ENCODE measurements at regions not wholly inside any gene's neighbourhood (a gene's known extent, or its start where the extent isn't known, plus 50 kb on each side); places are given as distances from the start of the nearest gene placed in this dataset.

- H3K36me3 ChIP-seq (replicated peaks in 1 of 2; ENCODE audit: control extremely low read depth in 1 of 2, control insufficient read depth in 1 of 2, extremely low read depth in 1 of 2, insufficient read depth in 2 of 2, low read length in 1 of 2), result no peaks in the 10 kb centered on the region
- no peak for ATAC-seq (ENCODE audit: low read depth)
- intact Hi-C loops (cut with micrococcal nuclease), result no loop called here
- no peak overlapping the region for H3K9ac ChIP-seq (ENCODE audit: low read length)
- Mint-ChIP-seq H3K27ac (no peak overlapping the region), H3K9me3 (ENCODE audit: insufficient read depth) (no peaks in the 10 kb centered on the region), H3K4me3 (no peak overlapping the region), H3K27me3 (no peaks in the 10 kb centered on the region), H3K4me1 (peaks cover 10% of the 10 kb centered on the region)
- H3K79me2 ChIP-seq (ENCODE audit: control insufficient read depth, insufficient read depth, low read length), result no peaks in the 10 kb centered on the region
- H4K20me1 ChIP-seq (ENCODE audit: control insufficient read depth, insufficient read depth, low read length, poor library complexity, severe bottlenecking), result no peaks in the 10 kb centered on the region
- H2AFZ ChIP-seq (ENCODE audit: insufficient read depth, low read depth, low read length, poor library complexity, severe bottlenecking), result no peak overlapping the region
- no peak for DNase-seq
- WGBS (ENCODE audit: insufficient coverage), result no CpG with 5 or more reads among the region's 2 CpGs
- H3K27ac ChIP-seq (ENCODE audit: low read length in 2 of 2), result no peak overlapping the region
- POLR2A ChIA-PET, result no interaction called here
- no peak overlapping the region for H3K4me3 ChIP-seq (ENCODE audit: control extremely low read depth in 1 of 5, extremely low read depth in 1 of 5, insufficient read depth in 1 of 5, low read depth in 2 of 5, low read length in 4 of 5)
- no peaks in the 10 kb centered on the region for H3K27me3 ChIP-seq (replicated peaks in 1 of 4; ENCODE audit: control extremely low read depth in 1 of 4, control insufficient read depth in 3 of 4, insufficient read depth in 4 of 4, low read length in 3 of 4)
- H3K4me2 ChIP-seq (replicated peaks; ENCODE audit: low read depth, low read length, poor library complexity, severe bottlenecking), result no peak overlapping the region
- TF ChIP-seq EZH2 (IDR thresholded peaks at IDR 0.05; ENCODE audit: borderline replicate concordance, insufficient read depth, low read depth, low read length, poor library complexity, severe bottlenecking) (no peak), CTCF (IDR thresholded peaks at IDR 0.05) (no peak)
- CTCF ChIA-PET, result no interaction called here
- H3K4me1 ChIP-seq (ENCODE audit: control insufficient read depth in 2 of 2, insufficient read depth in 2 of 2, low read length in 2 of 2), result peaks cover 8 to 13% of the 10 kb centered on the region in 2 donors
- no peaks in the 10 kb centered on the region for H3K9me3 ChIP-seq (ENCODE audit: control extremely low read depth in 1 of 3, control insufficient read depth in 2 of 3, insufficient read depth in 1 of 3, low read length in 2 of 3)
These were observed 258.1 kb downstream of the RPS24 start for GRCh38 chr10:78291722-78292121.

GRCh38 chr10:78292250-78292981, 258.8 kb downstream of the RPS24 start:
- Histone ChIP-seq H3K36me3 (replicated peaks in 1 of 2; ENCODE audit: control extremely low read depth in 1 of 2, control insufficient read depth in 1 of 2, extremely low read depth in 1 of 2, insufficient read depth in 2 of 2, low read length in 1 of 2) (no peaks in the 10 kb centered on the region), H3K79me2 (ENCODE audit: control insufficient read depth, insufficient read depth, low read length) (no peaks in the 10 kb centered on the region), H3K27me3 (replicated peaks in 1 of 4; ENCODE audit: control extremely low read depth in 1 of 4, control insufficient read depth in 3 of 4, insufficient read depth in 4 of 4, low read length in 3 of 4) (no peaks in the 10 kb centered on the region), H3K4me2 (replicated peaks; ENCODE audit: low read depth, low read length, poor library complexity, severe bottlenecking) (no peak overlapping the region), H2AFZ (ENCODE audit: insufficient read depth, low read depth, low read length, poor library complexity, severe bottlenecking) (peak overlapping the region; percentile 27), H3K9me3 (ENCODE audit: control extremely low read depth in 1 of 3, control insufficient read depth in 2 of 3, insufficient read depth in 1 of 3, low read length in 2 of 3) (no peaks in the 10 kb centered on the region), H4K20me1 (ENCODE audit: control insufficient read depth, insufficient read depth, low read length, poor library complexity, severe bottlenecking) (no peaks in the 10 kb centered on the region), H3K4me1 (ENCODE audit: control insufficient read depth in 2 of 2, insufficient read depth in 2 of 2, low read length in 2 of 2) (peaks cover 13 to 17% of the 10 kb centered on the region in 2 donors), H3K4me3 (ENCODE audit: control extremely low read depth in 1 of 5, extremely low read depth in 1 of 5, insufficient read depth in 1 of 5, low read depth in 2 of 5, low read length in 4 of 5) (no peak overlapping the region), H3K27ac (ENCODE audit: low read length in 2 of 2) (no peak overlapping the region), H3K9ac (ENCODE audit: low read length) (no peak overlapping the region)
- POLR2A ChIA-PET, result no interaction called here
- CTCF ChIA-PET, result no interaction called here
- DNase-seq, result no peak
- Mint-ChIP-seq H3K27ac (no peak overlapping the region), H3K4me1 (peaks cover 14% of the 10 kb centered on the region), H3K4me3 (no peak overlapping the region), H3K9me3 (ENCODE audit: insufficient read depth) (no peaks in the 10 kb centered on the region), H3K27me3 (no peaks in the 10 kb centered on the region)
- no peak for TF ChIP-seq EZH2 (IDR thresholded peaks at IDR 0.05; ENCODE audit: borderline replicate concordance, insufficient read depth, low read depth, low read length, poor library complexity, severe bottlenecking)
- no peak for TF ChIP-seq CTCF (IDR thresholded peaks at IDR 0.05)
- ATAC-seq (ENCODE audit: low read depth), result no peak
- intact Hi-C loops (cut with micrococcal nuclease), result no loop called here
- 52% methylated on average over 9 of the region's 10 CpGs for WGBS (ENCODE audit: insufficient coverage)
